D721Med (cell line): ENCODE measurements at regions not wholly inside any gene's neighbourhood (a gene's known extent, or its start where the extent isn't known, plus 50 kb on each side); places are given as distances from the start of the nearest gene placed in this dataset.
"Not testable (repeated sequence)": the region's sequence is repeated elsewhere in the genome, so short reads cannot be mapped to it uniquely, and the experiment has no call there.

Experiments
- DNase-seq: peaks from one replicate; pipeline ENCODE4 v3.0.0; 2011; ENCODE audit warnings: low spot score; ENCODE audit not compliant: insufficient read length
- FAIRE-seq: peaks from 2 replicates; lab custom pipeline; 2011; peaks lifted over from hg19 to GRCh38; lab: Jason Lieb, UNC
- CTCF ChIP-seq: IDR thresholded peaks from 2 replicates; pipeline ENCODE4 v1.5.1; 2012; ENCODE audit warnings: mild to moderate bottlenecking, control low read depth; ENCODE audit not compliant: insufficient read depth; ENCODE audit errors: missing control alignments

- FAIRE-seq = no peak
- no peak for TF ChIP-seq CTCF
Measured at GRCh38 chr16:63157818-63158217, 1121.6 kb upstream of the CDH8 start.

GRCh38 chr16:63146251-63146650 lies 1110.0 kb upstream of the CDH8 start:
- no peak for FAIRE-seq
- DNase-seq = no peak
- no peak for TF ChIP-seq CTCF

More at GRCh38 chr16:63157818-63158217, 1121.6 kb upstream of the CDH8 start:
- DNase-seq = no peak

DNA sequence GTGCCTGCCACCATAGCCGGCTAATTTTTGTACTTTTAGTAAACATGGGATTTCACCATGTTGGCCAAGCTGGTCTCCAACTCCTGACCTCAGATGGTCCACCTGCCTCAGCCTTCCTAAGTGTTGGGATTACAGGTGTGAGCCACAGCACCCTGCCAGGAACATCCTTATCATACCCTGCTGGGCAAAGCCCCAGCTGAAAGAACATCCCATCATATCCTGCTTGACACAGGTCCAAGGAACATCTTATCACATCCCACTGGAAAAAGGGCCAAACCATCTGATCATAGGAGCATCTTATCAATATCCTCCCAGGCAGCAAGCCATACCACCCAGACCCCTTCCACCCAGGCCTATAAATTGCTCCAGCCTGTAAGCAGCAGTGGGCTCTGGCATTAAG lies 1109.2 kb upstream of the CDH8 start:
- no peak for FAIRE-seq
- no peak for DNase-seq
- no peak for TF ChIP-seq CTCF

DNA sequence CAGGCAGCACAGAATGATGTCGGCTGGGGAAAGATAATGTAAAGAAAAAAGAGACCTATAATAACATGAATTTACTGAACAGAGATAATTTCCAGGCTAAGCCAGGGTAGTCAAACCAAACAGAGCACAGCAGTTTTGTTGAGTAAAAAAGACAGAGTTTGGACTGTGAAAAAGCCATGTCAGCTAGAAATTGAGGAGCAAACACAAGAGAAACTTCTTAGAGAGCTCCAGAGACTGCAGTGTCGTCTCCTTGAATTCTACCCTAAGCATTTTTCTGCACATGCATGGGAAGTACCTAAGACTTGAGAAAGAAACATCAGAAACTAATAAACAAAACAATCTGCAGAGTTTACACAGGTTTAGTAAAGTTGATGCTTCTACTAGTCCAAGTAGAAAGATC lies 1098.8 kb upstream of the CDH8 start:
- no peak for DNase-seq
- no peak for TF ChIP-seq CTCF
- FAIRE-seq = no peak

GRCh38 chr16:63131503-63131902 lies 1095.3 kb upstream of the CDH8 start:
- no peak for DNase-seq

DNA sequence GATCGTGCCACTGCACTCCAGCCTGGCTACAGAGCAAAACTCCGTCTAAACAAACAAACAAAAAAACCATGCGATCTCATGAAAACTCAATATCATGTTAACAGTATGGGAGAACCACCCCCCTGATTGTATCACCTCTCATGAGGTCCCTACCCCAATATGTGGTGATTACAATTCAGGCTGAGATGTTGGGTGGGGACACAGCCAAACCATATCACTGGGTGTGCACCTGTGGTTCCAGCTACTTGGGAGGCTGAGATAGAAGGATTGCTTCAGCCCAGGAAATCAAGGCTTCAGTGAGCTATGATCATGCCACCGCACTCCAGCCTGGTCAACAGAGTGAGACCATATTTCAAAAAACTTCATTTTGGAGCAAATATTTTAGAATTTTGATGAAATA lies 1094.7 kb upstream of the CDH8 start:
- no peak for FAIRE-seq
- DNase-seq = no peak
- TF ChIP-seq CTCF = no peak

More at GRCh38 chr16:63131503-63131902, 1095.3 kb upstream of the CDH8 start:
- no peak for TF ChIP-seq CTCF
- FAIRE-seq = no peak

- TF ChIP-seq CTCF = no peak
- no peak for DNase-seq
- no peak for FAIRE-seq
Measured at GRCh38 chr16:63129411-63130125, 1093.3 kb upstream of the CDH8 start.

DNA sequence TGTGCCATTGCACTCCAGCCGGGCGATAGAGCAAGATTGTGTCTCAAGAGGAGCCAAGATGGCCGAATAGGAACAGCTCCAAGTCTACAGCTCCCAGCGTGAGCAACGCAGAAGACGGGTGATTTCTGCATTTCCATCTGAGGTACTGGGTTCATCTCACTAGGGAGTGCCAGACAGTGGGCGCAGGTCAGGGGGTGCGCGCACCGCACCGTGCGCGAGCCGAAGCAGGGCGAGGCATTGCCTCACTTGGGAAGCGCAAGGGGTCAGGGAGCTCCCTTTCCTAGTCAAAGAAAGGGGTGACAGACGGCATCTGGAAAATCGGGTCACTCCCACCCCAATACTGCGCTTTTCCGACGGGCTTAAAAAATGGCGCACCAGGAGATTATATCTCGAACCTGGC lies 1083.7 kb upstream of the CDH8 start:
- not testable (repeated sequence) for DNase-seq, FAIRE-seq
